GM12873 (cell line): ENCODE measurements at regions not wholly inside any gene's neighbourhood (a gene's known extent, or its start where the extent isn't known, plus 50 kb on each side); places are given as distances from the start of the nearest gene placed in this dataset.

ENCODE experiments used
- CTCF ChIP-seq: IDR thresholded peaks from 2 replicates; pipeline ENCODE4 v1.5.1; 2012; ENCODE audit warnings: low read depth, mild to moderate bottlenecking, moderate library complexity, low read length, control low read depth; ENCODE audit not compliant: insufficient read depth; ENCODE audit errors: missing control alignments

- TF ChIP-seq CTCF = no peak
These were observed 75.9 kb upstream of the WSB1 start for GRCh38 chr17:27218041-27218440.

DNA sequence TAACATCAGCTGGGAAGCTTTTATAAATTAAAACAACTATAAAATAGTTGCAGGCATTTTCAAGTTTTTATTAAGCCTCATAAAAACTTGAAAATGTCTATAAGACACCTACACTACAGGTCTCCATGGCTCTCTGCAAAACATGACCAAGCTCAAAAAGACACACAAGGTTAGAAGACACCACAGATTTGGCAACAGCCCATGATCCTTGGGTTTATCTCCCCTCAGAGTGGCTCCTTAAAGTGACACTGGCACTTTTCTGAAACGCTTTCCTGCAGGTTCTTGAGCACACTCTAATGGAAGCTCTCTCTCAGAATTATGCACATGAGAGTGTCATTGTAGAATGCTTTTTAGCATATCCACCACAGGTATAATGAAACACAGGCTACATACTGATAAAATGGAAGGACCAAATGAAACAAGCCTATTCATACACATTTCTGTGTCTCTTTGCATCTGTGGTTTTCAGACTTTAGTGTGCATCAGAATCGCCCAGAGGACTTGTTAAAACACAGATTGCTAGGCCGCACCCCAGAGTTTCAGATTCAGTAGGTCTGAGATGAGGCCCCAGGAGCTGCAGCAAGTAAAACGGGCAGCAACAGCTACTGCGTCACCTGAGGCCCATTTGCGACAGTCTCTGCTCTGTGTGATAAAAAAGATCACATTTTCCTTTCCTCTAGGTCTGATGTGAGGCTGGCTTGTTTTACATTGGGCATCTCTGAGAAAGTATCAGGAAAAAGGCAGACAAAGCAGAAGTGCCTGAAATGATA is 75.0 kb upstream of the WSB1 start:
- TF ChIP-seq CTCF = no peak

DNA sequence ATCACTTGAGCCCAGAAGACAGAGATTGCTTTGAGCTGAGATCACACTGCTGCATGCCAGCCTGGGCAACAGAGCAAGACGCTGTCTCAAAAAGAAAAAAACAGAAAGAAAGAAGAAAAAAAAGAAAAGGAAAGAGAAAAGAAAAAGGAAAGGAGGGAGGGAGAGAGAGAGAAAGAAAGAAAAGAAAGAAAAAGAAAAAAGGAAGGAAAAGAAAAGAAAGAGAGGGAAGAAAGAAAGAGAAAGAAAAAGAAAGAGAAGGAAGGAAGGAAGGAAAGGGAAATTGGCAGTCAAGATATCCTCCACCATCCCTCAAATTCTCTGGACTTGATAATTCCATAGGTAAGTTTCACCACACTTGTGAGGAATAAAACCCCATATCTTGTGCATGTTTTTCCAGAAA is 71.4 kb upstream of the WSB1 start:
- no peak for TF ChIP-seq CTCF

- TF ChIP-seq CTCF = no peak
These were observed 69.2 kb upstream of the WSB1 start for GRCh38 chr17:27224526-27225315.

DNA sequence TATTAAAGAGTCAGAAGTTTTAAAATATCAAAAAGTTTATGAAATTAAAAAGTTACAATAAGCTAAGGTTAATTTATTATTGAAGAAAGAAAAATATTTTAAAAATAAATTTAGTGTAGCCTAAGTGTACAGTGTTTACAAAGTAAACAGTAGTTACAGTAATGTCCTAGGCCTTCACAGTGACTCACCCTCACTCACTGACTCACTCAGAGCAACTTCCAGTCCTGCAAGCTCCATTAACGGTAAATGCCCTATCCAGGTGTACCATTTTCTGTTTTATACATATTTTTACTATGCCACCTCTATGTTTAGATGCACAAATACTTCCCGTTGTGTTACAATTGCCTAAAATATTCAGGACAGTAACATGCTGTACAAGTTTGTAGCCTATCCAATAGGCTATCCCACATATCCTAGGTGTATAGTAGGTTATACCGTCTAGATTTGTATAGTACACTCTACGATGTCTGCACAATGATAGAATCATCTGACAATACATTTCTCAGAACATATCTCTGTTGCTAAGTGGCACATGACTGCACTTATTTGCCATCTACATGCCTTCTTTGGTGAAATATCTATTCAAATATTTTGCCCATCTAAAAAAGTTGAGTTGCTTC is 67.2 kb upstream of the WSB1 start:
- TF ChIP-seq CTCF = no peak

DNA sequence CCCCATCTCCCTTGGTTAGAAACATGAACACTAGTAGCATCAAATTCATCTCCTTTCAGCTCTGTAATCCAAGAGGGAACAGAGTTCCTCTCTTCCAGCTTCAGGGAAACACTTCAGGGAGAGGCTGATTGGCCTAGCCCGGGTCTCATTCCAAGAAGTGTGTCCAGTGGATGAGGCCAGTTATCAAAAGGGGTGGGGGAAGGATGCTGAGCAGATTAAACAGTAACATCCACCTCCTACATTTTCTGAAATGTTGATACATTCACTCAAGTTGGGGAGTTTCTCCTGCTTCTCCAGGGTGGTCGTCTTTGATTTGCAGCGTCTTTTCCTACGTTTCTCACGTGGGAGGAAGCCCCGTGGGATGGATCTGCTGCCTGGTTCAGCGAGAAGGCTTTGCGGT is 62.9 kb upstream of the WSB1 start:
- TF ChIP-seq CTCF = no peak

- no peak for TF ChIP-seq CTCF
These were observed 61.6 kb upstream of the WSB1 start for GRCh38 chr17:27232328-27232727.
